Retina (tissue), 1 donor: ENCODE measurements at regions not wholly inside any gene's neighbourhood (a gene's known extent, or its start where the extent isn't known, plus 50 kb on each side); places are given as distances from the start of the nearest gene placed in this dataset.
A peak's percentile ranks its signal among the peaks of the same experiment; 100 is the strongest.
"Not testable (repeated sequence)": the region's sequence is repeated elsewhere in the genome, so short reads cannot be mapped to it uniquely, and the experiment has no call there.

Experiments used
- DNase-seq: peaks from one replicate; pipeline ENCODE4 v3.0.0-alpha.2; 2016

GRCh38 chr7:52465216-52465615 lies 570.2 kb upstream of the POM121L12 start:
- DNase-seq = no peak

DNA sequence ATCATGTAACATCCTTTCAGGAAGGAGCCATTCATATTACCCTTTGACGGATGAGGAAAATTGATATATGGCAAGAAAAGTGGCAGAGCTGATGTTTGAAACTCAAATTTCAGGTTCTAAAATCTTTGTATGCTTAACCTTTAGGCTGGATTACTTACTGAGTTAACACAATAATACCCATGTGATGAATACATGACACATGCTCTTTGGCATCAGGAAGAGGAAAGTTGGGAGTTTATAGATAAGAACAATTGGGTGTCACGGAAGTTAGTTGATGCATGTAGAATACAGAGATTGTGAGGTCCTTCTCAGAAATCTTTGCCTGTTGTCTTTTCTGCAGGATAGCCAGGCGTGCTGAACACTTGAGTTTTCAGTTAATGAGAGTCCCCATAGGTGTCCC lies 572.1 kb upstream of the POM121L12 start:
- DNase-seq = no peak

DNA sequence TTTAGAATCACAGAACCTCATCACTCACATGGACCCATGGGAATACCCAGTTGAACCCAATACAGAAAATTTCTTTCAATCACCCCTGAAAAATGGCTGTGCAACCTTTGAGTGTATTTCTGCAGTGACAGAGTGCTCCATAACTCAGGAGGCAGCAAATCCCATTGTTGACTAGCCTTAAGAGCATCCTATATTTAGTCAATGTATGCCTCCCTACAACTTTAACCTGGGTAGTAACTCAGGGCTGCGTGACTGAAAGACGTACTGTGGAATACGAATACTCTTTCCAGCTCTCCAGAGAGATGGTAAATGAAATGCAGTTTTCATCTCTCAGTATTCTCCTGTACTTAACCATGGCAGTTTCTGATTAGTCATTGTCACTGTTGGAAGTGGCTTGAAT lies 573.0 kb upstream of the POM121L12 start:
- no peak for DNase-seq

- no peak for DNase-seq
Measured at GRCh38 chr7:52455571-52455970, 579.9 kb upstream of the POM121L12 start.

- DNase-seq = no peak
Measured at GRCh38 chr7:52450816-52451215, 584.6 kb upstream of the POM121L12 start.

- no peak for DNase-seq
Measured at GRCh38 chr7:52447581-52448180, 587.8 kb upstream of the POM121L12 start.

GRCh38 chr7:52436278-52436677 lies 599.2 kb upstream of the POM121L12 start:
- no peak for DNase-seq

DNA sequence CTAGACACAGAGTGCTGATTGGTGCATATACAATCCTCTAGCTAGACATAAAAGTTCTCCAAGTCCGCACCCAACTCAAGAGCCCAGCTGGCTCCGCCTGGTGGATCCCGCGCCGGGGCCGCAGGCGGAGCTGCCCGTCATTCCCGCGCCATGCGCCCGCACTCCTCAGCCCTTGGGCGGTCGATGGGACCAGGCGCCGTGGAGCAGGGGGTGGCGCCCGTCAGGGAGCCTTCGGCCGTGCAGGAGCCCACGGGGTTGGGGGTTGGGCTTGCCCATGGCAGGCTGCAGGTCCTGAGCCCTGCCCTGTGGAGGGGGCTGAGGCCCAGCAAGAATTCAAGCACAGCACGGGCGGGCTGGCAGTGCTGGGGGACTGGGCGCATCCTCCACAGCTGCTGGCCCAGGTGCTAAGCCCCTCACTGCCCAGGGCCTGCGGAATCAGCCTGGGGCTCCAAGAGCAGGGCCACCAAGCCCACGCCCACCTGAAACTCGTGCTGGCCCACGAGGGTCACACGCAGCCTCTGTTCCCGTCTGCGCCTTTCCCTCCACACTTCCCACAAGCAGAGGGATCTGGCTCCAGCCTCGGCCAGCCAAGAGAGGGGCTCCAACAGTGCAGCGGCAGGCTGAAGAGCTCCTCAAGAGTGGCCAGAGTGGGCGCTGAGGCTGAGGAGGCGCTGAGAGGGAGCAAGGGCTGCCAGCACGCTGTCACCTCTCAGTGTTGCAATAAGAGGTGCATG lies 604.2 kb upstream of the POM121L12 start:
- no peak for DNase-seq

DNA sequence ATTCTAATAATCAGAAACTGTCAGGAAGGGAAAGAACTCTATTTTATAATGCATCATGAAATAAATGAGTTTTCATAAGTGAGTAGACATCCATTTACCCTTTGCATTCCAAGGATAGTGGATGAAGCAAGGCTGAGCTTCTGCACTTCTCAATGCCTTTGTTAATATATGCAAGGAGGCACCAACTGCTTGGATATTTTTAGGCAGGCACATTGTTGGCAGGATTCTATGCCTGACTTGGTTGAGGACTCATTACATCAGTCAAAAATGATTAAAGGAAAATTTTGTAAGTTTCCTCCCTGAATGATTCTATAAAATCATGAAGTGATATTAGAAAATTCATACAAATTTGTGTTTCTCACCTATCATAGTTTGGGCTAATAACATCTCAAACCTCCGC lies 612.2 kb upstream of the POM121L12 start:
- no peak for DNase-seq

DNA sequence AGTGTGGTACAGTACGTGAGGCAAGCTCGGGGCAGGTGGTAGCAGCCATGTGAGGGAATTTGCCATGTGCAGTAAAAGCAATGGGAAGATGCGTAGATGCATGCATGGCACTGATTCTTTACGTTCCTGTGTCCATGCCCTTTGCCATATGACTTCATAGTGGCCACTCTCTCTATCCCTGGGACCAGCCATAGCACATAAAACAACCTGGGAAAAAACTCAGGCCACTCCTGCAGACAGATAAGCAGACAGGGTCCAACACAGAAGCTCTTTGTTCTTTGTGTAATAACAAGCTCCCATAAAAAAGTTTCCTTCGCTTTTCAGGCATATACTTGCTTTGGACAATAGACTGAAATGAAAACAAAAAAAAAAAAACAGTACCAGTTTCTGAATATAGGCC lies 622.4 kb upstream of the POM121L12 start:
- DNase-seq = no peak

DNA sequence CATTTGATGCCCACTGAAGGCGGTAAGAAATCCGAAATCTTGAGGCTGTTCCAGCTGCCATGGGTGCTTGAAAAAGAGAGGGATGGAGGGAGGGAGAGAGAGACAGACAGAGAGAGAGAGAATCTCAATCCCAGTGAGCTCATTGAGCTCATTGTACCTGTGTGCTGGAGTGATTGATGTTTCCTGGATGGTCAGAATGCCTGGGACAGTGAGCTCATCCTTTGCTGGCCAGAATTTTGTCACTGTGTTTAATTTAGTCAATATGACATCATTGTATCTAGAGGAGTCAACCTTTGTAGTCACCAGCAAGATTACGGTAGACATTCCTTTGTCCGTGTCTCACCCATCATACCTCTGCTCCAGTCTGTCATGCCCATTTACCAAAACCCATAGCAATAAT lies 625.4 kb upstream of the POM121L12 start:
- DNase-seq = no peak

DNA sequence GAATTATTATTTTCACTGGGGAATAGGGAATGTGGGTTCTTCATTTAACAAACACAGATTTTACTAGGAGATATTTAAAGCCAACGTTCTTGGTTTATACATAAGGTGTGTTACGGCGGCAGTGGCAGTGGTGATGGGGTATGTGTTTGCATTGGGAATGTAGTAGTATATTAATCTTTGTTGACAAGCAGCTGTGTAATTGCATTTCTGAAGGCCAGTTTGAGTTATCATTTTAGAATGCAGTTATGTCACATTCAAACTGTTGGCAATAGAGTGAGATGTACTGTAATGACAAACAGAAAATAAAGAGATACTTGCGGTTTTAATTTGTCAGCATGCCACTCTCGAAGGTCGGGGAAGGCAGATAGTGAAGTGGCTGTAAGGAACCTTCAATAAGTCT lies 628.6 kb upstream of the POM121L12 start:
- DNase-seq = no peak

- DNase-seq = no peak
Measured at GRCh38 chr7:52382731-52383130, 652.7 kb upstream of the POM121L12 start.

DNA sequence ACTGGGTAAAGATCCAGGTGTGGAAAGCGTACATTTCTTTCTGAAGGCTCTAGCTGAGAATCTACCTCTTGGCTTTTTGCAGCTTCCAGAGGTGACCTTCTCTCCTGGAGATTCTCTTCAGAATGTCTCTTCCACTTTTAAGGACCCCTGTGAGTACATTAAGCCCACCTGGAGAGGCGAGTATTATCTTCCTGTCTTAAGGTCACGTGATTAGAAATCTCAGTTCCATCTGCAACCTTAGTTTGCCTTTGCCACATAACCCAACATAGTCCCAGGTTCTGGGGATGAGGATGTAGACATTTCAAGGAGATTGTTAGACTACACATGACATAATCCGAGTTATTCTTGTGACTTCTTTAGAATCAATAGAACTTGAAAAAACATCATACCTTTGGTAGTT lies 665.5 kb upstream of the POM121L12 start:
- no peak for DNase-seq

GRCh38 chr7:52365349-52365748 lies 670.1 kb upstream of the POM121L12 start:
- DNase-seq = no peak

DNA sequence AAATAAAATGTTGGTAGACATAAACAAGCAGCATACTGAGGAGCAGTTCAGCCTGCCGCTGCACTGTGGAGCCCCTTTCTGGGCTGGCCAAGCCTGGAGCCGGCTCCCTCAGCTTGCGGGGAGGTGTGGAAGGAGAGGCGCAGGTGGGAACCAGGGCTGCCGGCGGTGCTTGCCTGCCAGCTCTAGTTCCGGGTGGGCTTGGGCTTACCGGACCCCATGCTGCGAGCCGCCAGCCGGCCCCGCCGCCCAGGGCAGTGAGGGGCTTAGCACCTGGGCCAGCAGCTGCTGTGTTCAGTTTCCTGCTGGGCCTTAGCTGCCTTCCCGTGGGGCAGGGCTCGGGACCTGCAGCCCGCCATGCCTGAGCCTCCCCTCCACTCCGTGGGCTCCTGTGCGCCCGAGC lies 672.9 kb upstream of the POM121L12 start:
- no peak for DNase-seq

GRCh38 chr7:52360541-52360940 lies 674.9 kb upstream of the POM121L12 start:
- DNase-seq = no peak

DNA sequence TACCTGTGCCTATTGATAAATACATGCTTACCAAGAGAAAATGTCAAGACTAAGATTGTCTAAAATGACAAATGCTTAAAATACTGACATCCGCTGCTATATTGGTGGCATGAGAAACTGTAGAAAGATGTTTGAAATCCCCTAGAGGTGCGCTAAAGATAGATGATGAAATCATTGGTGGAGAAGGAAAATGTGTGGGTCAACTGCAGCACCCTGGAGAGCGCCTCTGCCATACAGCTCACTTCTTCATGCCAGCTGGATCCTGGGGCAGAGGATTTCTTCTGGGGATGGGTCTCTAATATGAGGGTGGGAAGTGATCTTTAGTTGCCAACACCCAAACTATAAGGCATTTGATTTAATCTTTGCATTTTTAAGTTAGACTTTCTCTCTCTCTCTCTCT lies 680.4 kb upstream of the POM121L12 start:
- peak; percentile 13 for DNase-seq

- DNase-seq = no peak
Measured at GRCh38 chr7:52352013-52352981, 683.1 kb upstream of the POM121L12 start.

DNA sequence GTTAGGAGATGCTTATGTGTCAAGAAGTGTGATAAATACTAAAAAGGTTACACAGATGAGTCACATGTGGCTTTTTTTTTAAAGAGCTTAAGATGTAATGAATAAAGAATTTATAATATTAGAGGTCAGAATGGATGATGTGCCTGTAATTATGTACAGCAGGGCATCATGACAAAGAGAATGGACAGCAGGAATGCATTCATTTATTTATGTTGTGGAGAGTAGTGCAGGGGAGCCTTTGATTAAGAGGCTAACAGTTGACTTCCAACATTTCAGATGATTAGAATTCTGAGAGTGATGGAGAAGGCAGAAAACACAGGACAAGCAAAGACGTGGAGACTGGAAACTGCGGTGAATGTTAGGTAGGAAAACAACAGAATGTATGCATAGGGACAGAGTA lies 691.4 kb upstream of the POM121L12 start:
- no peak for DNase-seq

- DNase-seq = no peak
Measured at GRCh38 chr7:52340067-52340466, 695.4 kb upstream of the POM121L12 start.

DNA sequence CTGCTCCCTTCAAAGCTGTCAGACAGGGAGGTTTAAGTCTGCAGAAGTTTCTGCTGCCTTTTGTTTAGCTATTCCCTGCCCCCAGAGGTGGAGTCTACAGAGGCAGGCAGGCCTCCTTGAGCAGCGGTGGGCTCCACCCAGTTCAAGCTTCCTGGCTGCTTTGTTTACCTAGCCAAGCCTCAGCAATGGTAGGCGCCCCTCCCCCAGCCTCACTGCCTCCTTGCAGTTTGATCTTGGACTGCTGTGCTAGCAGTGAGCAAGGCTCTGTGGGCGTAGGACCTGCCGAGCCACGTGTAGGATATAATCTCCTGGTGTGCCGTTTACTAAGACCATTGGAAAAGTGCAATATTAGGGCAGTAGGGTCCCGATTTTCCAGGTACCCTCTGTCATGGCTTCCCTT lies 707.1 kb upstream of the POM121L12 start:
- DNase-seq = not testable (repeated sequence)

- DNase-seq = no peak
Measured at GRCh38 chr7:52325237-52325636, 710.2 kb upstream of the POM121L12 start.
